Glutamatergic neuron (in vitro differentiated cells): ENCODE measurements at regions not wholly inside any gene's neighbourhood (a gene's known extent, or its start where the extent isn't known, plus 50 kb on each side); places are given as distances from the start of the nearest gene placed in this dataset.

Source experiments
- DNase-seq: peaks from one replicate; pipeline ENCODE4 v3.0.0; 2022
- H3K27ac Mint-ChIP-seq: one replicate; pipeline ENCODE4 v1.8.0; 2020; ENCODE audit warnings: mild to moderate bottlenecking, mixed read lengths, inconsistent platforms; ENCODE audit not compliant: unreplicated experiment
- H3K27me3 Mint-ChIP-seq: one replicate; pipeline ENCODE4 v1.8.0; 2020; ENCODE audit warnings: mild to moderate bottlenecking, moderate library complexity, mixed read lengths, inconsistent platforms; ENCODE audit not compliant: unreplicated experiment
- H3K36me3 Mint-ChIP-seq: one replicate; pipeline ENCODE4 v1.8.0; 2020; ENCODE audit warnings: mild to moderate bottlenecking, mixed read lengths, inconsistent platforms; ENCODE audit not compliant: unreplicated experiment
- H3K4me1 Mint-ChIP-seq: one replicate; pipeline ENCODE4 v1.8.0; 2020; ENCODE audit warnings: mild to moderate bottlenecking, low read depth, mixed read lengths, inconsistent platforms; ENCODE audit not compliant: unreplicated experiment
- H3K4me3 Mint-ChIP-seq: one replicate; pipeline ENCODE4 v1.8.0; 2020; ENCODE audit warnings: mild to moderate bottlenecking, mixed read lengths, inconsistent platforms; ENCODE audit not compliant: unreplicated experiment
- H3K9me3 Mint-ChIP-seq: one replicate; pipeline ENCODE4 v1.8.0; 2020; ENCODE audit warnings: mild to moderate bottlenecking, moderate library complexity, mixed read lengths, inconsistent platforms; ENCODE audit not compliant: unreplicated experiment
- TF ChIP-seq, protein P1 (sequence below): fragments of 200-600 bp; sonication (generic); IDR thresholded peaks from one replicate; pipeline ENCODE4 v1.5.0; 2021; ENCODE audit not compliant: partially characterized antibody, unreplicated experiment

GRCh38 chr3:186471771-186472170 lies 72.4 kb downstream of the CRYGS start:
- TF ChIP-seq, protein P1, sequence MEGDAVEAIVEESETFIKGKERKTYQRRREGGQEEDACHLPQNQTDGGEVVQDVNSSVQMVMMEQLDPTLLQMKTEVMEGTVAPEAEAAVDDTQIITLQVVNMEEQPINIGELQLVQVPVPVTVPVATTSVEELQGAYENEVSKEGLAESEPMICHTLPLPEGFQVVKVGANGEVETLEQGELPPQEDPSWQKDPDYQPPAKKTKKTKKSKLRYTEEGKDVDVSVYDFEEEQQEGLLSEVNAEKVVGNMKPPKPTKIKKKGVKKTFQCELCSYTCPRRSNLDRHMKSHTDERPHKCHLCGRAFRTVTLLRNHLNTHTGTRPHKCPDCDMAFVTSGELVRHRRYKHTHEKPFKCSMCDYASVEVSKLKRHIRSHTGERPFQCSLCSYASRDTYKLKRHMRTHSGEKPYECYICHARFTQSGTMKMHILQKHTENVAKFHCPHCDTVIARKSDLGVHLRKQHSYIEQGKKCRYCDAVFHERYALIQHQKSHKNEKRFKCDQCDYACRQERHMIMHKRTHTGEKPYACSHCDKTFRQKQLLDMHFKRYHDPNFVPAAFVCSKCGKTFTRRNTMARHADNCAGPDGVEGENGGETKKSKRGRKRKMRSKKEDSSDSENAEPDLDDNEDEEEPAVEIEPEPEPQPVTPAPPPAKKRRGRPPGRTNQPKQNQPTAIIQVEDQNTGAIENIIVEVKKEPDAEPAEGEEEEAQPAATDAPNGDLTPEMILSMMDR = no peak
- H3K4me3 Mint-ChIP-seq = no peak overlapping the region
- peaks cover 12% of the 10 kb centered on the region for H3K4me1 Mint-ChIP-seq
- DNase-seq = peak; percentile 30
- no peaks in the 10 kb centered on the region for H3K36me3 Mint-ChIP-seq
- H3K9me3 Mint-ChIP-seq = no peaks in the 10 kb centered on the region
- no peaks in the 10 kb centered on the region for H3K27me3 Mint-ChIP-seq
- H3K27ac Mint-ChIP-seq = no peak overlapping the region

GRCh38 chr3:186469525-186469924 lies 74.7 kb downstream of the CRYGS start:
- Mint-ChIP-seq H3K27ac (peak overlapping the region; percentile 7), H3K27me3 (no peaks in the 10 kb centered on the region), H3K9me3 (no peaks in the 10 kb centered on the region), H3K4me3 (no peak overlapping the region), H3K36me3 (no peaks in the 10 kb centered on the region), H3K4me1 (peaks cover 10% of the 10 kb centered on the region)
- DNase-seq = no peak
- TF ChIP-seq, protein P1 = no peak

DNA sequence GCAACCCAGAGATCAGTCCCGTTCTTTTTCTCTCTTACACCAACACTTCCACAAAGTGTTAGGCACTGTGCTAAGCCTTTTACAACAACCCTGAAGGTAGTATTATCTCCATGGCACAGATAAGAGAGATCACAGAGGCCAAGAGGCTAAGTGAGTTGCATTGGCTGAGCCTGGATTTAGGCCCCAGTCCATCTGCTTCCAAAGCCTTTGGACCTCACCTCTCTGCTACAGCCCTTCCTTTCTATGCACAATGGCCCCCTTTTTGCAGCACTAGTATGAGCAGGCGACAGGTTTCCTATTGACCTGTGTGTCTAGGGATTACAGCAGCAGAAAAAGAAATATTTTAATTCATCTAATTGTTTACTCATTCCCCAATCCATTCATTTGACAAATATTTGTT lies 76.2 kb downstream of the CRYGS start:
- Mint-ChIP-seq H3K4me1 (peaks cover 10% of the 10 kb centered on the region), H3K27ac (no peak overlapping the region)
- DNase-seq = no peak

DNA sequence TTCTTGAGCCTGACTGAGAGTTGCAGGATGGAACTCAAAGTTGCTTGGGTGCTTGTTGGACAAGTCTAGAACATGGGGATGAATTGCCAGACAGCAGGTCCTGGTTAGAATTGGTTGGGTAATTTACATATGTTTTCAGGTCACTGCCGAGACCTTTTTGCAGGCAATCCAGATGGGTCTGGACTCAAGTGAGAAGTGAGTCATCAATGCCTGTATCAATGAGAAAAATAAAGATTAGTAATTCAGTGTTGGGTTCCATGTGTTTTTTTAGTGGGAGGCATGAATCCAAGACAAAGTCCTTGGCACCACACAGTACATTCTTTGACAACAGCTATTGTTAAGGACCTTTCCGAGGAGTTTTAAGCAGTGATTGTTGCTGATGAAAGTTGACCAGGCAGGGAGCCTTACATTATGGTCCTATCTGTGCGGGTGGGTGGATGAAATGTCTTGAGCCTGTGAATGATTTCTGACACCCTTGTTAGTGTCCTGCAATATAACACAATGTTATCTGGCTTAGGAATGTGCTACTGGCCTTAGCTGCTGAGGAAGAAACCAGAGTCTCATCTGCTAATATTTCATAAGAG lies 77.7 kb downstream of the CRYGS start:
- H3K27ac Mint-ChIP-seq = no peak overlapping the region
- H3K9me3 Mint-ChIP-seq = no peaks in the 10 kb centered on the region
- no peaks in the 10 kb centered on the region for H3K36me3 Mint-ChIP-seq
- no peak overlapping the region for H3K4me3 Mint-ChIP-seq
- DNase-seq = no peak
- TF ChIP-seq, protein P1 = no peak
- peaks cover 1% of the 10 kb centered on the region for H3K27me3 Mint-ChIP-seq
- peaks cover 9% of the 10 kb centered on the region for H3K4me1 Mint-ChIP-seq

More for the DNA sequence above, 76.2 kb downstream of the CRYGS start:
- H3K36me3 Mint-ChIP-seq = no peaks in the 10 kb centered on the region
- H3K27me3 Mint-ChIP-seq = peaks cover 1% of the 10 kb centered on the region
- TF ChIP-seq, protein P1 = no peak
- no peaks in the 10 kb centered on the region for H3K9me3 Mint-ChIP-seq
- H3K4me3 Mint-ChIP-seq = no peak overlapping the region

GRCh38 chr3:186465508-186465907 lies 78.7 kb downstream of the CRYGS start:
- H3K27me3 Mint-ChIP-seq = peaks cover 1% of the 10 kb centered on the region
- H3K9me3 Mint-ChIP-seq = no peaks in the 10 kb centered on the region
- H3K27ac Mint-ChIP-seq = no peak overlapping the region
- TF ChIP-seq, protein P1 = no peak
- no peak overlapping the region for H3K4me3 Mint-ChIP-seq
- no peaks in the 10 kb centered on the region for H3K36me3 Mint-ChIP-seq
- no peak for DNase-seq
- H3K4me1 Mint-ChIP-seq = peaks cover 9% of the 10 kb centered on the region
